HepG2 (cell line): ENCODE measurements at regions not wholly inside any gene's neighbourhood (a gene's known extent, or its start where the extent isn't known, plus 50 kb on each side); places are given as distances from the start of the nearest gene placed in this dataset.

Experiments
- ATF3 ChIP-seq: sonication (generic); formaldehyde crosslinking; IDR thresholded peaks from 2 replicates; pipeline ENCODE4 v1.4.0; 2020; ENCODE audit warnings: missing genetic modification reagents
- CCDC6 ChIP-seq: sonication (generic); formaldehyde crosslinking; IDR thresholded peaks from 2 replicates; pipeline ENCODE4 v1.8.1; 2022; ENCODE audit warnings: mild to moderate bottlenecking, missing genetic modification reagents, moderate library complexity
- FOXA1 ChIP-seq, 2 experiments: fragments of 450-650 bp in 1 of 2; sonication (generic) in 1 of 2; formaldehyde crosslinking in 1 of 2; IDR thresholded peaks; 2 replicates each; pipeline versions ENCODE4 v1.4.0 to v1.6.1; 2016 to 2020; ENCODE audit warnings: missing genetic modification reagents in 1 of 2
- KDM3A ChIP-seq: IDR thresholded peaks from 2 replicates; pipeline ENCODE4 v1.6.1; 2018; ENCODE audit warnings: low read depth, missing compliant biosample characterization
- KLF9 ChIP-seq: IDR thresholded peaks from 2 replicates; pipeline ENCODE4 v1.6.1; 2016; ENCODE audit warnings: low read depth
- MTF1 ChIP-seq: sonication (generic); formaldehyde crosslinking; IDR thresholded peaks from 2 replicates; pipeline ENCODE4 v1.5.0; 2020; ENCODE audit warnings: missing genetic modification reagents
- TFDP1 ChIP-seq: IDR thresholded peaks from 2 replicates; pipeline ENCODE4 v1.6.1; 2016; ENCODE audit warnings: missing compliant biosample characterization, missing genetic modification reagents, borderline replicate concordance
- WIZ ChIP-seq: sonication (generic); formaldehyde crosslinking; IDR thresholded peaks from 2 replicates; pipeline ENCODE4 v1.5.1; 2020; ENCODE audit warnings: mild to moderate bottlenecking, missing genetic modification reagents
- ZNF292 ChIP-seq: sonication (generic); formaldehyde crosslinking; IDR thresholded peaks from 2 replicates; pipeline ENCODE4 v1.8.1; 2022; ENCODE audit warnings: mild to moderate bottlenecking, low read depth, missing genetic modification reagents, borderline replicate concordance
- ZNF34 ChIP-seq: sonication (generic); formaldehyde crosslinking; IDR thresholded peaks from 2 replicates; pipeline ENCODE4 v1.4.0; 2020; ENCODE audit warnings: mild to moderate bottlenecking, missing genetic modification reagents, borderline replicate concordance
- ZNF557 ChIP-seq: sonication (generic); formaldehyde crosslinking; IDR thresholded peaks from 2 replicates; pipeline ENCODE4 v1.4.0; 2020; ENCODE audit warnings: missing genetic modification reagents
- ZNF563 ChIP-seq: sonication (generic); formaldehyde crosslinking; IDR thresholded peaks from 2 replicates; pipeline ENCODE4 v1.8.0; 2022; ENCODE audit warnings: mild to moderate bottlenecking, moderate library complexity, missing genetic modification reagents
- ZNF646 ChIP-seq: sonication (generic); formaldehyde crosslinking; IDR thresholded peaks from 2 replicates; pipeline ENCODE4 v1.9.0; 2021; ENCODE audit warnings: mild to moderate bottlenecking, missing genetic modification reagents
- ZNF674 ChIP-seq: sonication (generic); formaldehyde crosslinking; IDR thresholded peaks from 2 replicates; pipeline ENCODE4 v1.5.0; 2020; ENCODE audit warnings: low read depth, mild to moderate bottlenecking, missing genetic modification reagents
- ZNF747 ChIP-seq: sonication (generic); formaldehyde crosslinking; IDR thresholded peaks from 2 replicates; pipeline ENCODE4 v1.8.1; 2023; ENCODE audit warnings: missing genetic modification reagents, mild to moderate bottlenecking, borderline replicate concordance
- TF ChIP-seq, protein P1 (sequence below): sonication (generic); formaldehyde crosslinking; IDR thresholded peaks from 2 replicates; pipeline ENCODE4 v1.5.1; 2020; ENCODE audit warnings: mild to moderate bottlenecking, missing genetic modification reagents, moderate library complexity
- TF ChIP-seq, protein P2 (sequence below): sonication (generic); formaldehyde crosslinking; IDR thresholded peaks from 2 replicates; pipeline ENCODE4 v1.9.0; 2022; ENCODE audit warnings: missing genetic modification reagents, mild to moderate bottlenecking, borderline replicate concordance

- TF ChIP-seq, protein P1, sequence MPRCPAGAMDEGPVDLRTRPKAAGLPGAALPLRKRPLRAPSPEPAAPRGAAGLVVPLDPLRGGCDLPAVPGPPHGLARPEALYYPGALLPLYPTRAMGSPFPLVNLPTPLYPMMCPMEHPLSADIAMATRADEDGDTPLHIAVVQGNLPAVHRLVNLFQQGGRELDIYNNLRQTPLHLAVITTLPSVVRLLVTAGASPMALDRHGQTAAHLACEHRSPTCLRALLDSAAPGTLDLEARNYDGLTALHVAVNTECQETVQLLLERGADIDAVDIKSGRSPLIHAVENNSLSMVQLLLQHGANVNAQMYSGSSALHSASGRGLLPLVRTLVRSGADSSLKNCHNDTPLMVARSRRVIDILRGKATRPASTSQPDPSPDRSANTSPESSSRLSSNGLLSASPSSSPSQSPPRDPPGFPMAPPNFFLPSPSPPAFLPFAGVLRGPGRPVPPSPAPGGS (CRISPR knock-in tag): no peak
- TF ChIP-seq WIZ (CRISPR knock-in tag) (no peak), ZNF557 (CRISPR knock-in tag) (no peak), CCDC6 (CRISPR knock-in tag) (no peak), ZNF563 (no peak), ZNF674 (CRISPR knock-in tag) (no peak), TFDP1 (CRISPR knock-in tag) (no peak), FOXA1 (IDR thresholded peaks at IDR 0.05) (peak; percentile 65), FOXA1 (CRISPR knock-in tag; IDR thresholded peaks at IDR 0.05) (peak; percentile 87), ZNF646 (CRISPR knock-in tag) (no peak), ZNF292 (CRISPR knock-in tag) (no peak), MTF1 (CRISPR knock-in tag) (no peak), KDM3A (CRISPR knock-in tag) (no peak), ZNF747 (CRISPR knock-in tag) (no peak), ZNF34 (CRISPR knock-in tag) (no peak), KLF9 (CRISPR knock-in tag) (no peak), ATF3 (peak; percentile 77)
- TF ChIP-seq, protein P2, sequence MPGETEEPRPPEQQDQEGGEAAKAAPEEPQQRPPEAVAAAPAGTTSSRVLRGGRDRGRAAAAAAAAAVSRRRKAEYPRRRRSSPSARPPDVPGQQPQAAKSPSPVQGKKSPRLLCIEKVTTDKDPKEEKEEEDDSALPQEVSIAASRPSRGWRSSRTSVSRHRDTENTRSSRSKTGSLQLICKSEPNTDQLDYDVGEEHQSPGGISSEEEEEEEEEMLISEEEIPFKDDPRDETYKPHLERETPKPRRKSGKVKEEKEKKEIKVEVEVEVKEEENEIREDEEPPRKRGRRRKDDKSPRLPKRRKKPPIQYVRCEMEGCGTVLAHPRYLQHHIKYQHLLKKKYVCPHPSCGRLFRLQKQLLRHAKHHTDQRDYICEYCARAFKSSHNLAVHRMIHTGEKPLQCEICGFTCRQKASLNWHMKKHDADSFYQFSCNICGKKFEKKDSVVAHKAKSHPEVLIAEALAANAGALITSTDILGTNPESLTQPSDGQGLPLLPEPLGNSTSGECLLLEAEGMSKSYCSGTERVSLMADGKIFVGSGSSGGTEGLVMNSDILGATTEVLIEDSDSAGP: no peak
These were observed 233.9 kb upstream of the CXXC4 start (continued) for GRCh38 chr4:104728380-104729122.
